H9 (cell line): ENCODE measurements at regions not wholly inside any gene's neighbourhood (a gene's known extent, or its start where the extent isn't known, plus 50 kb on each side); places are given as distances from the start of the nearest gene placed in this dataset.

Experiments
- DNase-seq: peaks from one replicate; pipeline ENCODE4 v3.0.0-alpha.2; 2017
- H2AFZ ChIP-seq: one replicate; pipeline ENCODE4 v1.6.1; 2013; ENCODE audit warnings: mild to moderate bottlenecking, low read length, control low read depth, moderate library complexity
- H2AK5ac ChIP-seq: 2 replicates; pipeline ENCODE4 v1.6.1; 2013; ENCODE audit warnings: low read length, control low read depth, mixed read lengths; ENCODE audit not compliant: insufficient read length
- H2BK120ac ChIP-seq: one replicate; pipeline ENCODE4 v1.6.1; 2013; ENCODE audit warnings: low read depth, mild to moderate bottlenecking, low read length, control low read depth, inconsistent platforms; ENCODE audit not compliant: poor library complexity, severe bottlenecking
- H2BK12ac ChIP-seq: 2 replicates; pipeline ENCODE4 v1.6.1; 2013; ENCODE audit warnings: low read length, control low read depth, mixed read lengths, low read depth; ENCODE audit not compliant: insufficient read length
- H2BK15ac ChIP-seq: 2 replicates; pipeline ENCODE4 v1.6.1; 2013; ENCODE audit warnings: low read depth, low read length, control low read depth
- H2BK20ac ChIP-seq: one replicate; pipeline ENCODE4 v1.6.1; 2013; ENCODE audit warnings: low read depth, mild to moderate bottlenecking, low read length, control low read depth, inconsistent platforms; ENCODE audit not compliant: poor library complexity, severe bottlenecking
- H2BK5ac ChIP-seq: 2 replicates; pipeline ENCODE4 v1.6.1; 2013; ENCODE audit warnings: low read length, control low read depth, mixed read lengths; ENCODE audit not compliant: insufficient read length
- H3K14ac ChIP-seq: 2 replicates; pipeline ENCODE4 v1.6.1; 2013; ENCODE audit warnings: low read length, control low read depth; ENCODE audit not compliant: insufficient read depth
- H3K18ac ChIP-seq: 2 replicates; pipeline ENCODE4 v1.6.1; 2013; ENCODE audit warnings: low read depth, mild to moderate bottlenecking, mixed read lengths, low read length, control low read depth; ENCODE audit not compliant: insufficient read length
- H3K23ac ChIP-seq: 2 replicates; pipeline ENCODE4 v1.6.1; 2013; ENCODE audit warnings: low read length, control low read depth, mixed read lengths, low read depth; ENCODE audit not compliant: insufficient read length
- H3K23me2 ChIP-seq: 2 replicates; pipeline ENCODE4 v1.6.1; 2013; ENCODE audit warnings: low read depth, mild to moderate bottlenecking, mixed read lengths, low read length, control low read depth; ENCODE audit not compliant: insufficient read length, poor library complexity, severe bottlenecking
- H3K27ac ChIP-seq: 2 replicates; pipeline ENCODE4 v1.5.1; 2013; ENCODE audit warnings: low read length, control low read depth, mixed read lengths, low read depth; ENCODE audit not compliant: insufficient read length
- H3K27me3 ChIP-seq: 2 replicates; pipeline ENCODE4 v1.6.1; 2013; ENCODE audit warnings: low read length, control low read depth, inconsistent platforms; ENCODE audit not compliant: insufficient read depth
- H3K4ac ChIP-seq: 2 replicates; pipeline ENCODE4 v1.6.1; 2013; ENCODE audit warnings: low read depth, mild to moderate bottlenecking, control low read depth, inconsistent platforms, low read length, moderate library complexity
- H3K4me1 ChIP-seq: 2 replicates; pipeline ENCODE4 v1.6.1; 2013; ENCODE audit warnings: low read length, control low read depth, inconsistent platforms; ENCODE audit not compliant: insufficient read depth
- H3K4me2 ChIP-seq: 2 replicates; pipeline ENCODE4 v1.6.1; 2013; ENCODE audit warnings: low read length, control low read depth, mixed read lengths; ENCODE audit not compliant: insufficient read length, insufficient read depth
- H3K56ac ChIP-seq: 2 replicates; pipeline ENCODE4 v1.6.1; 2013; ENCODE audit warnings: low read depth, mild to moderate bottlenecking, mixed read lengths, low read length, control low read depth; ENCODE audit not compliant: insufficient read length
- H3K79me1 ChIP-seq: 2 replicates; pipeline ENCODE4 v1.6.1; 2013; ENCODE audit warnings: low read depth, mild to moderate bottlenecking, moderate library complexity, low read length, control low read depth, inconsistent platforms; ENCODE audit not compliant: insufficient read depth, poor library complexity, severe bottlenecking
- H3K79me2 ChIP-seq: 2 replicates; pipeline ENCODE4 v1.6.1; 2013; ENCODE audit warnings: low read length, control low read depth, inconsistent platforms; ENCODE audit not compliant: insufficient read depth
- H3K9ac ChIP-seq: 2 replicates; pipeline ENCODE4 v1.6.1; 2013; ENCODE audit warnings: low read length, control low read depth, mixed read lengths; ENCODE audit not compliant: insufficient read length; ENCODE audit errors: extremely low read depth
- H3K9me3 ChIP-seq: one replicate; pipeline ENCODE4 v1.6.1; 2013; ENCODE audit warnings: low read depth, low read length, inconsistent platforms; ENCODE audit not compliant: control insufficient read depth
- H3T11ph ChIP-seq: one replicate; pipeline ENCODE4 v1.6.1; 2013; ENCODE audit warnings: mild to moderate bottlenecking, low read length, control low read depth, inconsistent platforms
- H4K20me1 ChIP-seq: one replicate; pipeline ENCODE4 v1.6.1; 2013; ENCODE audit not compliant: control insufficient read depth, insufficient read length, insufficient read depth
- H4K5ac ChIP-seq: 2 replicates; pipeline ENCODE4 v1.6.1; 2013; ENCODE audit warnings: low read depth, mild to moderate bottlenecking, mixed read lengths, low read length, control low read depth; ENCODE audit not compliant: insufficient read length
- H4K8ac ChIP-seq: replicated peaks from 2 replicates; pipeline ENCODE4 v1.6.1; 2013; ENCODE audit warnings: low read length, control low read depth, mixed read lengths, low read depth; ENCODE audit not compliant: insufficient read length
- H4K91ac ChIP-seq: 2 replicates; pipeline ENCODE4 v1.6.1; 2013; ENCODE audit warnings: low read depth, mild to moderate bottlenecking, moderate library complexity, mixed read lengths, low read length, control low read depth; ENCODE audit not compliant: insufficient read length
- H3K27ac Mint-ChIP-seq, 3 experiments: 2 replicates in 2 of 3; 3 replicates in 1 of 3; pipeline ENCODE4 v1.8.0; 2020 to 2021; ENCODE audit warnings: mixed read lengths in 3 of 3, mild to moderate bottlenecking in 1 of 3, moderate library complexity in 1 of 3
- H3K27me3 Mint-ChIP-seq: 2 replicates; pipeline ENCODE4 v1.8.0; 2021; ENCODE audit warnings: low read depth, mild to moderate bottlenecking, moderate library complexity, mixed read lengths
- H3K36me3 Mint-ChIP-seq, 3 experiments: 2 replicates in 2 of 3; 3 replicates in 1 of 3; pipeline ENCODE4 v1.8.0; 2020 to 2021; ENCODE audit warnings: low read depth in 3 of 3, mixed read lengths in 3 of 3; ENCODE audit not compliant: insufficient read depth in 1 of 3
- H3K4me1 Mint-ChIP-seq, 2 experiments: 2 replicates each; pipeline ENCODE4 v1.8.0; 2020; ENCODE audit warnings: mixed read lengths in 2 of 2
- H3K4me3 Mint-ChIP-seq, 2 experiments: 2 replicates in 1 of 2; 3 replicates in 1 of 2; pipeline ENCODE4 v1.8.0; 2020 to 2021; ENCODE audit warnings: mild to moderate bottlenecking in 2 of 2, mixed read lengths in 2 of 2, moderate library complexity in 1 of 2
- H3K9me3 Mint-ChIP-seq, 2 experiments: 2 replicates in 1 of 2; 3 replicates in 1 of 2; pipeline ENCODE4 v1.8.0; 2020; ENCODE audit warnings: mild to moderate bottlenecking in 2 of 2, mixed read lengths in 2 of 2, moderate library complexity in 1 of 2
- CTCF ChIP-seq: fragments of 200-600 bp; sonication (generic); conservative IDR thresholded peaks from 3 replicates; pipeline ENCODE4 v1.8.0; 2021; ENCODE audit warnings: antibody characterized with exemption, mild to moderate bottlenecking
- WGBS: extraction: QIAGEN DNeasy Blood & Tissue Kit; methylation state at CpG from one replicate; pipeline ENCODE4 v1.1.7; 2013; ENCODE audit warnings: missing lambda C conversion rate, low lambda C conversion rate, mixed read lengths; ENCODE audit not compliant: insufficient read length; ENCODE audit errors: extremely low coverage; 5-methylcytosine and 5-hydroxymethylcytosine counted together

GRCh38 chr14:28536889-28537288, 229.7 kb upstream of the FOXG1 start:
- H3K4me2 ChIP-seq, result no peak overlapping the region
- no peaks in the 10 kb centered on the region for H3K9me3 ChIP-seq
- Mint-ChIP-seq H3K36me3 (peaks cover 10 to 14% (median 14%) of the 10 kb centered on the region in 3 experiments), H3K27ac (no peak overlapping the region), H3K4me1 (no peaks in the 10 kb centered on the region), H3K27me3 (peaks cover 4% of the 10 kb centered on the region), H3K4me3 (no peak overlapping the region), H3K9me3 (peaks cover 34 to 82% of the 10 kb centered on the region in 2 experiments)
- H3K23ac ChIP-seq, result no peak overlapping the region
- H2BK120ac ChIP-seq, result no peak overlapping the region
- H2AK5ac ChIP-seq, result no peak overlapping the region
- H3K9ac ChIP-seq, result no peak overlapping the region
- no peak overlapping the region for H2BK5ac ChIP-seq
- H3K4me1 ChIP-seq, result no peaks in the 10 kb centered on the region
- no peak overlapping the region for H3K18ac ChIP-seq
- H3K27me3 ChIP-seq, result no peaks in the 10 kb centered on the region
- TF ChIP-seq CTCF, result no peak
- WGBS, result no CpG with 5 or more reads among the region's 5 CpGs
- DNase-seq, result no peak
- H3K79me1 ChIP-seq, result no peaks in the 10 kb centered on the region
- no peak overlapping the region for H4K91ac ChIP-seq
- no peak overlapping the region for H2BK15ac ChIP-seq
- no peaks in the 10 kb centered on the region for H3K79me2 ChIP-seq
- H3K56ac ChIP-seq, result no peak overlapping the region
- H3K27ac ChIP-seq, result no peak overlapping the region
- H2BK20ac ChIP-seq, result no peak overlapping the region
- no peak overlapping the region for H2AFZ ChIP-seq
- no peak overlapping the region for H3K4ac ChIP-seq
- H2BK12ac ChIP-seq, result no peak overlapping the region
- no peak overlapping the region for H3K14ac ChIP-seq
- no peaks in the 10 kb centered on the region for H3K23me2 ChIP-seq
- H4K5ac ChIP-seq, result no peak overlapping the region
- no peaks in the 10 kb centered on the region for H4K20me1 ChIP-seq
- no peak overlapping the region for H4K8ac ChIP-seq
- H3T11ph ChIP-seq, result no peak overlapping the region
